Thoracic aorta (tissue), 2 donors: ENCODE measurements at regions not wholly inside any gene's neighbourhood (a gene's known extent, or its start where the extent isn't known, plus 50 kb on each side); places are given as distances from the start of the nearest gene placed in this dataset.
"Not testable (repeated sequence)": the region's sequence is repeated elsewhere in the genome, so short reads cannot be mapped to it uniquely, and the experiment has no call there.

ENCODE experiments used
- ATAC-seq: fragments of 150-250 bp; one replicate; pipeline ENCODE4 v1.8.0; 2017; ENCODE audit warnings: low read depth; ENCODE audit not compliant: insufficient number of reproducible peaks, low FRiP score
- DNase-seq: peaks from one replicate; pipeline ENCODE4 v3.0.0-alpha.2; 2020; ENCODE audit warnings: low spot score
- H3K27ac ChIP-seq, 2 donors: fragments of 200-600 bp; sonication (generic); 1 replicate in 1 of 2; 2 replicates in 1 of 2; pipeline ENCODE4 v1.5.1; 2016; ENCODE audit warnings: mild to moderate bottlenecking in 2 of 2, moderate library complexity in 2 of 2
- H3K27me3 ChIP-seq: fragments of 200-600 bp; sonication (generic); replicated peaks from 2 replicates; pipeline ENCODE4 v1.6.0; 2016; ENCODE audit warnings: mild to moderate bottlenecking; ENCODE audit not compliant: insufficient read depth
- H3K36me3 ChIP-seq: fragments of 200-600 bp; sonication (generic); one replicate; pipeline ENCODE4 v1.5.1; 2016
- H3K4me1 ChIP-seq, 2 donors: fragments of 200-600 bp; sonication (generic); 1 replicate in 1 of 2; 2 replicates in 1 of 2; pipeline versions ENCODE4 v1.5.1 to v1.6.0; 2016; ENCODE audit warnings: low read depth in 2 of 2, mild to moderate bottlenecking in 1 of 2; ENCODE audit not compliant: control insufficient read depth in 1 of 2
- H3K4me3 ChIP-seq: fragments of 200-600 bp; sonication (generic); 2 replicates; pipeline ENCODE4 v1.5.1; 2016; ENCODE audit warnings: mild to moderate bottlenecking
- H3K9me3 ChIP-seq: fragments of 200-600 bp; sonication (generic); 2 replicates; pipeline ENCODE4 v1.5.1; 2016
- CTCF ChIP-seq: fragments of 200-600 bp; sonication (generic); IDR thresholded peaks from one replicate; pipeline ENCODE4 v1.5.1; 2019; ENCODE audit warnings: antibody characterized with exemption

- Histone ChIP-seq H3K4me1 (no peaks in the 10 kb centered on the region), H3K9me3 (no peaks in the 10 kb centered on the region), H3K36me3 (no peaks in the 10 kb centered on the region), H3K27ac (no peak overlapping the region), H3K4me3 (no peak overlapping the region), H3K27me3 (no peaks in the 10 kb centered on the region)
- ATAC-seq (no peak), DNase-seq (no peak)
- no peak for TF ChIP-seq CTCF
Observed at GRCh38 chr2:67772216-67773170, 290.3 kb downstream of the C1D start.

GRCh38 chr2:67773851-67774250, 289.0 kb downstream of the C1D start:
- H3K36me3 ChIP-seq = no peaks in the 10 kb centered on the region
- ATAC-seq (no peak), DNase-seq (no peak)
- no peak overlapping the region for H3K4me3 ChIP-seq
- no peak overlapping the region for H3K27ac ChIP-seq
- no peaks in the 10 kb centered on the region for H3K4me1 ChIP-seq
- TF ChIP-seq CTCF = no peak
- H3K9me3 ChIP-seq = no peaks in the 10 kb centered on the region
- H3K27me3 ChIP-seq = no peaks in the 10 kb centered on the region

GRCh38 chr2:67776276-67776675, 286.5 kb downstream of the C1D start:
- H3K4me1 ChIP-seq = no peaks in the 10 kb centered on the region
- no peak for ATAC-seq
- no peak for TF ChIP-seq CTCF
- no peak overlapping the region for H3K27ac ChIP-seq
- H3K27me3 ChIP-seq = no peaks in the 10 kb centered on the region
- no peak overlapping the region for H3K4me3 ChIP-seq
- no peaks in the 10 kb centered on the region for H3K9me3 ChIP-seq
- no peak for DNase-seq
- no peaks in the 10 kb centered on the region for H3K36me3 ChIP-seq

GRCh38 chr2:67777010-67777409, 285.8 kb downstream of the C1D start:
- H3K27ac ChIP-seq = no peak overlapping the region
- no peaks in the 10 kb centered on the region for H3K27me3 ChIP-seq
- H3K4me3 ChIP-seq = no peak overlapping the region
- H3K36me3 ChIP-seq = no peaks in the 10 kb centered on the region
- peaks cover 0 to 3% of the 10 kb centered on the region in 2 donors for H3K4me1 ChIP-seq
- ATAC-seq (no peak), DNase-seq (no peak)
- no peak for TF ChIP-seq CTCF
- no peaks in the 10 kb centered on the region for H3K9me3 ChIP-seq

- Histone ChIP-seq H3K27me3 (no peaks in the 10 kb centered on the region), H3K27ac (no peak overlapping the region), H3K9me3 (no peaks in the 10 kb centered on the region), H3K4me1 (peaks cover 0 to 12% of the 10 kb centered on the region in 2 donors), H3K36me3 (no peaks in the 10 kb centered on the region), H3K4me3 (no peak overlapping the region)
- DNase-seq (no peak), ATAC-seq (no peak)
- no peak for TF ChIP-seq CTCF
Observed at GRCh38 chr2:67777836-67778429, 284.9 kb downstream of the C1D start.

- H3K4me1 ChIP-seq = peaks cover 0 to 17% of the 10 kb centered on the region in 2 donors
- H3K4me3 ChIP-seq, H3K27ac ChIP-seq, ATAC-seq, H3K36me3 ChIP-seq, H3K9me3 ChIP-seq, DNase-seq, H3K27me3 ChIP-seq: not testable (repeated sequence)
Observed at GRCh38 chr2:67780841-67781240, 282.0 kb downstream of the C1D start.
